Panc1 (cell line): ENCODE measurements at regions not wholly inside any gene's neighbourhood (a gene's known extent, or its start where the extent isn't known, plus 50 kb on each side); places are given as distances from the start of the nearest gene placed in this dataset.

ENCODE experiments used
- ATAC-seq: fragments of 200-7000 bp; cut with Tn5 transposase; 2 replicates; pipeline ENCODE4 v1.9.1; 2020; ENCODE audit warnings: mild to moderate bottlenecking, moderate library complexity
- BruUV-seq: library from RNA; stranded (reverse); fragments of 400-500 nt; replicated peaks from 2 replicates; lab custom pipeline; 2021; lab: Mats Ljungman, UMichigan
- CTCF ChIA-PET: fragments of 300-600 bp; sonication (Branson Sonifier 250); formaldehyde crosslinking; loops from one replicate; lab custom pipeline; 2022; ENCODE audit warnings: antibody characterized with exemption; lab: Charles Lee
- POLR2A ChIA-PET: fragments of 300-600 bp; sonication (Branson Sonifier 250); formaldehyde crosslinking; loops from one replicate; lab custom pipeline; 2022; ENCODE audit warnings: antibody characterized with exemption; lab: Charles Lee
- DNase-seq: peaks from one replicate; pipeline ENCODE4 v3.0.0-alpha.2; 2010; ENCODE audit warnings: low read depth, low spot score
- H3K27ac ChIP-seq: 2 replicates; pipeline ENCODE4 v1.5.1; 2011; ENCODE audit warnings: mild to moderate bottlenecking, low read length, inconsistent platforms
- H3K27me3 ChIP-seq: fragments of 200-500 bp; sonication (Bioruptor generic); 2 replicates; pipeline ENCODE4 v1.6.0; 2014; ENCODE audit warnings: low read length, inconsistent platforms; ENCODE audit not compliant: control insufficient read depth, insufficient read depth
- H3K36me3 ChIP-seq: fragments of 200-500 bp; sonication (Bioruptor generic); 2 replicates; pipeline ENCODE4 v1.5.1; 2014; ENCODE audit warnings: inconsistent platforms, mild to moderate bottlenecking, low read length, moderate library complexity; ENCODE audit not compliant: control insufficient read depth, insufficient read depth
- H3K4me1 ChIP-seq: 2 replicates; pipeline ENCODE4 v1.5.1; 2011; ENCODE audit warnings: inconsistent platforms, mild to moderate bottlenecking, low read length, moderate library complexity; ENCODE audit not compliant: control insufficient read depth, insufficient read depth
- H3K4me3 ChIP-seq, 2 experiments: 2 replicates each; pipeline ENCODE4 v1.5.1; 2011 to 2012; ENCODE audit warnings: low read depth in 2 of 2, low read length in 2 of 2, mild to moderate bottlenecking in 2 of 2, inconsistent platforms in 1 of 2, moderate library complexity in 1 of 2
- H3K9me3 ChIP-seq: fragments of 200-500 bp; sonication (Bioruptor generic); 2 replicates; pipeline ENCODE4 v1.5.1; 2014; ENCODE audit warnings: low read depth, mild to moderate bottlenecking, inconsistent platforms, low read length, moderate library complexity; ENCODE audit not compliant: control insufficient read depth, insufficient read depth
- POLR2AphosphoS5 ChIP-seq: IDR thresholded peaks from 2 replicates; pipeline ENCODE4 v1.6.1; 2012; ENCODE audit warnings: mild to moderate bottlenecking, low read depth, low read length, moderate library complexity
- SIN3A ChIP-seq: IDR thresholded peaks from 2 replicates; pipeline ENCODE4 v1.6.1; 2012; ENCODE audit warnings: low read depth, mild to moderate bottlenecking, low read length, moderate library complexity, borderline replicate concordance; ENCODE audit not compliant: insufficient read depth
- TCF7L2 ChIP-seq: IDR thresholded peaks from 2 replicates; pipeline ENCODE4 v1.6.1; 2011; ENCODE audit warnings: mild to moderate bottlenecking, low read depth, low read length, inconsistent platforms
- in situ Hi-C: cut with HindIII; loops from 2 replicates; pipeline ENCODE4 v1.10.0; 2016; ENCODE audit warnings: low sequenced_read_pairs, low pct_unique_long_range_greater_than_20kb
- intact Hi-C: fragments of 100-400 bp; cut with micrococcal nuclease; formaldehyde crosslinking; loops from one replicate; pipeline ENCODE4 v1.10.0; 2022; ENCODE audit not compliant: unreplicated experiment
- TF ChIP-seq, protein P1 (sequence below): fragments of 450-650 bp; IDR thresholded peaks from 2 replicates; pipeline ENCODE4 v1.5.1; 2017; ENCODE audit warnings: mild to moderate bottlenecking
- TF ChIP-seq, protein P2 (sequence below), 2 experiments: IDR thresholded peaks; 2 replicates each; pipeline ENCODE4 v1.6.1; 2011 to 2012; ENCODE audit warnings: low read depth in 2 of 2, control low read depth in 1 of 2, low read length in 1 of 2, mild to moderate bottlenecking in 1 of 2, moderate library complexity in 1 of 2; ENCODE audit not compliant: insufficient read depth in 1 of 2

DNA sequence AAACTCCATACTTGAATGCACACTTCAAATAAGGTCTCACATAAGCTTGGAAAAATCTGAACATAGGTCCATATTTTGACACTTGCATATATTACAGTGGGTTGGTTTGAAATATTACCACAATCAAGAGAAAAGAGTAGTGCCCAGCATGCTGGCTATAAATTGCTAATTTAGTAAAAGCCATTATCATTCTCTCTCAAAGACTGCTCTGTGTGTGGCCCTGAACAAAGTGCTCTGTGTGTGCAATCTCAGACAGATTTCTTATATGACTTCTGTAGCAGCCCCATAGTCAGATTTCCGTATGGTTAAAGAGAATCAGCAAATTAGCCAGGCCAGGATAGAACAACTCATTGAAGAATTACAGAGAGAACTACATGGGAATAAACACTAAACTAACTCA is 78.2 kb downstream of the LIG4 start:
- intact Hi-C loops (no loop called here), in situ Hi-C loops (no loop called here)
- H3K4me1 ChIP-seq, result no peaks in the 10 kb centered on the region
- ChIA-PET CTCF (no interaction called here), POLR2A (no interaction called here)
- no peak overlapping the region for H3K27ac ChIP-seq
- H3K4me3 ChIP-seq, result no peak overlapping the region
- no peaks in the 10 kb centered on the region for H3K9me3 ChIP-seq
- no TSS peak for BruUV-seq
- H3K27me3 ChIP-seq, result no peaks in the 10 kb centered on the region
- ATAC-seq (no peak), DNase-seq (no peak)
- TF ChIP-seq, protein P1, sequence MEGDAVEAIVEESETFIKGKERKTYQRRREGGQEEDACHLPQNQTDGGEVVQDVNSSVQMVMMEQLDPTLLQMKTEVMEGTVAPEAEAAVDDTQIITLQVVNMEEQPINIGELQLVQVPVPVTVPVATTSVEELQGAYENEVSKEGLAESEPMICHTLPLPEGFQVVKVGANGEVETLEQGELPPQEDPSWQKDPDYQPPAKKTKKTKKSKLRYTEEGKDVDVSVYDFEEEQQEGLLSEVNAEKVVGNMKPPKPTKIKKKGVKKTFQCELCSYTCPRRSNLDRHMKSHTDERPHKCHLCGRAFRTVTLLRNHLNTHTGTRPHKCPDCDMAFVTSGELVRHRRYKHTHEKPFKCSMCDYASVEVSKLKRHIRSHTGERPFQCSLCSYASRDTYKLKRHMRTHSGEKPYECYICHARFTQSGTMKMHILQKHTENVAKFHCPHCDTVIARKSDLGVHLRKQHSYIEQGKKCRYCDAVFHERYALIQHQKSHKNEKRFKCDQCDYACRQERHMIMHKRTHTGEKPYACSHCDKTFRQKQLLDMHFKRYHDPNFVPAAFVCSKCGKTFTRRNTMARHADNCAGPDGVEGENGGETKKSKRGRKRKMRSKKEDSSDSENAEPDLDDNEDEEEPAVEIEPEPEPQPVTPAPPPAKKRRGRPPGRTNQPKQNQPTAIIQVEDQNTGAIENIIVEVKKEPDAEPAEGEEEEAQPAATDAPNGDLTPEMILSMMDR, result no peak
- no peak for TF ChIP-seq TCF7L2
- TF ChIP-seq POLR2AphosphoS5, result no peak
- TF ChIP-seq, protein P2, sequence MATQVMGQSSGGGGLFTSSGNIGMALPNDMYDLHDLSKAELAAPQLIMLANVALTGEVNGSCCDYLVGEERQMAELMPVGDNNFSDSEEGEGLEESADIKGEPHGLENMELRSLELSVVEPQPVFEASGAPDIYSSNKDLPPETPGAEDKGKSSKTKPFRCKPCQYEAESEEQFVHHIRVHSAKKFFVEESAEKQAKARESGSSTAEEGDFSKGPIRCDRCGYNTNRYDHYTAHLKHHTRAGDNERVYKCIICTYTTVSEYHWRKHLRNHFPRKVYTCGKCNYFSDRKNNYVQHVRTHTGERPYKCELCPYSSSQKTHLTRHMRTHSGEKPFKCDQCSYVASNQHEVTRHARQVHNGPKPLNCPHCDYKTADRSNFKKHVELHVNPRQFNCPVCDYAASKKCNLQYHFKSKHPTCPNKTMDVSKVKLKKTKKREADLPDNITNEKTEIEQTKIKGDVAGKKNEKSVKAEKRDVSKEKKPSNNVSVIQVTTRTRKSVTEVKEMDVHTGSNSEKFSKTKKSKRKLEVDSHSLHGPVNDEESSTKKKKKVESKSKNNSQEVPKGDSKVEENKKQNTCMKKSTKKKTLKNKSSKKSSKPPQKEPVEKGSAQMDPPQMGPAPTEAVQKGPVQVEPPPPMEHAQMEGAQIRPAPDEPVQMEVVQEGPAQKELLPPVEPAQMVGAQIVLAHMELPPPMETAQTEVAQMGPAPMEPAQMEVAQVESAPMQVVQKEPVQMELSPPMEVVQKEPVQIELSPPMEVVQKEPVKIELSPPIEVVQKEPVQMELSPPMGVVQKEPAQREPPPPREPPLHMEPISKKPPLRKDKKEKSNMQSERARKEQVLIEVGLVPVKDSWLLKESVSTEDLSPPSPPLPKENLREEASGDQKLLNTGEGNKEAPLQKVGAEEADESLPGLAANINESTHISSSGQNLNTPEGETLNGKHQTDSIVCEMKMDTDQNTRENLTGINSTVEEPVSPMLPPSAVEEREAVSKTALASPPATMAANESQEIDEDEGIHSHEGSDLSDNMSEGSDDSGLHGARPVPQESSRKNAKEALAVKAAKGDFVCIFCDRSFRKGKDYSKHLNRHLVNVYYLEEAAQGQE (IDR thresholded peaks at IDR 0.05; ENCODE audit: insufficient read depth in 1 of 2, low read depth in 2 of 2, low read length in 1 of 2), result no peak
- no peaks in the 10 kb centered on the region for H3K36me3 ChIP-seq

DNA sequence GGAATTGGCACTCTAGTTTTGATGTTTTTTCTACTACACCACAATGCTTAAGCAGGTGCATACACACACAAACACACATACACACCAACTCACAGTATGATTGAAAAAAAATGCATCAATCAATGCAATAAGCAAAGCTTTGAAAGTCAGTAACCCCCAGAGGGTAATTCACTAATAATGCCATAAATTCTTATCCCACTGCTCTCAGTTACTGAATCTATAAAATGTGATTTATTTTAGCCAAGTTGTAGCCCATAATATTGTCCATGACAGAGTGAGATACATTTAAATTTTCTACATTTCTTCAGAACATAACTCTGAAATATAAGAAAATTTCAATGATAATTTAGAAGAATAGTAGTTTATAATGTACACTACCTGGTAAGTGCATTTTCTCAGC is 87.9 kb downstream of the LIG4 start:
- ChIA-PET POLR2A (no interaction called here), CTCF (no interaction called here)
- intact Hi-C loops (no loop called here), in situ Hi-C loops (no loop called here)
- H3K27me3 ChIP-seq, result no peaks in the 10 kb centered on the region
- no peaks in the 10 kb centered on the region for H3K9me3 ChIP-seq
- DNase-seq (no peak), ATAC-seq (no peak)
- H3K27ac ChIP-seq, result no peak overlapping the region
- H3K4me1 ChIP-seq, result no peaks in the 10 kb centered on the region
- BruUV-seq, result no TSS peak
- H3K4me3 ChIP-seq, result no peak overlapping the region
- no peaks in the 10 kb centered on the region for H3K36me3 ChIP-seq
- TF ChIP-seq, protein P1, result no peak
- TF ChIP-seq TCF7L2 (no peak), SIN3A (no peak), POLR2AphosphoS5 (no peak)
- TF ChIP-seq, protein P2 (IDR thresholded peaks at IDR 0.05; ENCODE audit: insufficient read depth in 1 of 2, low read depth in 2 of 2, low read length in 1 of 2), result no peak
